Endodermal cell (in vitro differentiated cells): ENCODE measurements at regions not wholly inside any gene's neighbourhood (a gene's known extent, or its start where the extent isn't known, plus 50 kb on each side); places are given as distances from the start of the nearest gene placed in this dataset.

Source experiments
- DNase-seq: peaks from one replicate; pipeline ENCODE4 v3.0.0-alpha.2; 2017
- H3K27ac ChIP-seq: 2 replicates; pipeline ENCODE4 v1.5.1; 2013; ENCODE audit warnings: mild to moderate bottlenecking, low read depth, low read length, moderate library complexity
- H3K27me3 ChIP-seq: 2 replicates; pipeline ENCODE4 v1.6.1; 2013; ENCODE audit warnings: mild to moderate bottlenecking, low read length, moderate library complexity; ENCODE audit not compliant: insufficient read depth, control insufficient read depth, poor library complexity, severe bottlenecking
- H3K36me3 ChIP-seq: 2 replicates; pipeline ENCODE4 v1.7.0; 2013; ENCODE audit warnings: mild to moderate bottlenecking, low read length, moderate library complexity; ENCODE audit not compliant: control insufficient read depth, insufficient read depth
- H3K4me1 ChIP-seq: one replicate; pipeline ENCODE4 v1.7.0; 2013; ENCODE audit warnings: low read length; ENCODE audit not compliant: control insufficient read depth, insufficient read depth
- H3K4me3 ChIP-seq: 2 replicates; pipeline ENCODE4 v1.5.1; 2013; ENCODE audit warnings: mild to moderate bottlenecking, low read length, moderate library complexity
- H3K9ac ChIP-seq: 2 replicates; pipeline ENCODE4 v1.6.1; 2013; ENCODE audit warnings: mild to moderate bottlenecking, low read length, moderate library complexity; ENCODE audit not compliant: poor library complexity, severe bottlenecking; ENCODE audit errors: extremely low read depth
- H3K9me3 ChIP-seq: 2 replicates; pipeline ENCODE4 v1.6.1; 2013; ENCODE audit warnings: mild to moderate bottlenecking, low read length, moderate library complexity; ENCODE audit not compliant: control insufficient read depth
- H3K27ac Mint-ChIP-seq: 2 replicates; pipeline ENCODE4 v1.8.0; 2020; ENCODE audit warnings: mixed read lengths
- H3K27me3 Mint-ChIP-seq: 2 replicates; pipeline ENCODE4 v1.8.0; 2021; ENCODE audit warnings: mild to moderate bottlenecking, mixed read lengths; ENCODE audit not compliant: insufficient read depth
- H3K36me3 Mint-ChIP-seq: 2 replicates; pipeline ENCODE4 v1.8.0; 2020; ENCODE audit warnings: low read depth, mixed read lengths
- H3K4me1 Mint-ChIP-seq: 2 replicates; pipeline ENCODE4 v1.8.0; 2020; ENCODE audit warnings: mixed read lengths
- H3K4me3 Mint-ChIP-seq: 2 replicates; pipeline ENCODE4 v1.8.0; 2020; ENCODE audit warnings: mild to moderate bottlenecking, moderate library complexity, mixed read lengths
- H3K9me3 Mint-ChIP-seq: 2 replicates; pipeline ENCODE4 v1.8.0; 2020; ENCODE audit warnings: mild to moderate bottlenecking, mixed read lengths
- WGBS, 2 experiments: methylation state at CpG; one replicate each; pipeline versions ENCODE4 v1.1.5 to v1.1.7; 2013; ENCODE audit warnings: missing lambda C conversion rate in 2 of 2, mixed read lengths in 1 of 2; ENCODE audit not compliant: insufficient coverage in 1 of 2, insufficient read length in 1 of 2; 5-methylcytosine and 5-hydroxymethylcytosine counted together
- TF ChIP-seq, protein P1 (sequence below): fragments of 200-600 bp; sonication (generic); conservative IDR thresholded peaks from 2 replicates; pipeline ENCODE4 v1.5.0; 2021; ENCODE audit warnings: antibody characterized with exemption, mild to moderate bottlenecking

DNA sequence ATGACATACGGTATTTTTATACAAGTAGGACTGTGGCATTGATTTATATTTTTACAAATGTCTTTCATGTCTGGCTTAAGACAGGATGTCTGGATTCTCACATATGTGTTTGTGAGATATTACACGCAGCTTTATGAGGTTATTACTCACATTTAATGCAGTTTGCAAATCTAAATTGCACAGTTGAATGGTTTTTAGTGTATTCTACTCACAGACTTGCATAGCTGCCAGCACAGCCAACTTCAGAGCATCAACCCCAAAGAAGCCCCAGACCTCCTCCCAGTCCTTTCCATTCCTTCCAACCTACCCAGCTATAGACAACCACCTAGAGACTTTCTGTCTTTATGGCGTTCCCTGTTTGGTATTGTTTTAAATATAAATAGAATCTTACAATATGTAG, 193.8 kb upstream of the SHH start:
- no peak overlapping the region for H3K4me3 ChIP-seq
- H3K27me3 Mint-ChIP-seq = no peaks in the 10 kb centered on the region
- no peaks in the 10 kb centered on the region for H3K27me3 ChIP-seq
- no peaks in the 10 kb centered on the region for H3K36me3 ChIP-seq
- H3K9me3 ChIP-seq = no peaks in the 10 kb centered on the region
- H3K9ac ChIP-seq = no peak overlapping the region
- H3K27ac ChIP-seq = no peak overlapping the region
- H3K4me1 Mint-ChIP-seq = no peaks in the 10 kb centered on the region
- no peaks in the 10 kb centered on the region for H3K36me3 Mint-ChIP-seq
- no peak overlapping the region for H3K4me3 Mint-ChIP-seq
- peak; percentile 2 for DNase-seq
- 87 to 100% methylated on average over 1 to 2 of the region's 3 CpGs for WGBS, 2 experiments
- no peaks in the 10 kb centered on the region for H3K4me1 ChIP-seq
- no peaks in the 10 kb centered on the region for H3K9me3 Mint-ChIP-seq
- no peak overlapping the region for H3K27ac Mint-ChIP-seq
- TF ChIP-seq, protein P1, sequence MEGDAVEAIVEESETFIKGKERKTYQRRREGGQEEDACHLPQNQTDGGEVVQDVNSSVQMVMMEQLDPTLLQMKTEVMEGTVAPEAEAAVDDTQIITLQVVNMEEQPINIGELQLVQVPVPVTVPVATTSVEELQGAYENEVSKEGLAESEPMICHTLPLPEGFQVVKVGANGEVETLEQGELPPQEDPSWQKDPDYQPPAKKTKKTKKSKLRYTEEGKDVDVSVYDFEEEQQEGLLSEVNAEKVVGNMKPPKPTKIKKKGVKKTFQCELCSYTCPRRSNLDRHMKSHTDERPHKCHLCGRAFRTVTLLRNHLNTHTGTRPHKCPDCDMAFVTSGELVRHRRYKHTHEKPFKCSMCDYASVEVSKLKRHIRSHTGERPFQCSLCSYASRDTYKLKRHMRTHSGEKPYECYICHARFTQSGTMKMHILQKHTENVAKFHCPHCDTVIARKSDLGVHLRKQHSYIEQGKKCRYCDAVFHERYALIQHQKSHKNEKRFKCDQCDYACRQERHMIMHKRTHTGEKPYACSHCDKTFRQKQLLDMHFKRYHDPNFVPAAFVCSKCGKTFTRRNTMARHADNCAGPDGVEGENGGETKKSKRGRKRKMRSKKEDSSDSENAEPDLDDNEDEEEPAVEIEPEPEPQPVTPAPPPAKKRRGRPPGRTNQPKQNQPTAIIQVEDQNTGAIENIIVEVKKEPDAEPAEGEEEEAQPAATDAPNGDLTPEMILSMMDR = no peak

DNA sequence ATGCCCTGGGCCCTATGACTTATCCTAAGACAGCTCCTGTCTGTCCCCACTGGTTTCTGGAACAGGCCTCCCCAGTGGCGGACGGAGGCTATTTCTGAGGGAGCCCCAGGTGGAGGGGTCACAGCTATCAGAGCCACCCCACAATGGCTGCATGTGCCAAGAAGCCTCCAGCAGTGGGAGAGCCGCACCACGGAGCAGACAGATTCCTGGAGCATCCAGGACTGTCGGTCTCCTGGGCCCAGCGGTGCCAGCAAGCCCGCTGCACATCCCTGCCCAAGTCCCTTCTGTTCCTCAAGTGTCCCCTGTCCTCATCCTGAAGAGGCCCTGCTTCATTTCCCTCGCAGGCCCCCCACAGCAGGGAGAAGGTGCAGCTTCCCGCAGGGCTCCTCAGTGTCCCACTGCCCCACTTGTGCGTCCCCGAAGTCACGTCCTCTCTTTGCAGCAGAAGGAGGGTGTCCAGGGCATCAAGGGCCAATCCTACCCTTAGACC, 193.0 kb upstream of the SHH start:
- H3K4me3 ChIP-seq = no peak overlapping the region
- no peak overlapping the region for H3K27ac Mint-ChIP-seq
- TF ChIP-seq, protein P1 = no peak
- H3K4me1 Mint-ChIP-seq = no peaks in the 10 kb centered on the region
- no peaks in the 10 kb centered on the region for H3K36me3 ChIP-seq
- H3K4me3 Mint-ChIP-seq = no peak overlapping the region
- no peak overlapping the region for H3K27ac ChIP-seq
- no peaks in the 10 kb centered on the region for H3K36me3 Mint-ChIP-seq
- H3K4me1 ChIP-seq = no peaks in the 10 kb centered on the region
- WGBS, 2 experiments = 84 to 90% methylated on average over 2 to 12 of the region's 12 CpGs
- H3K27me3 ChIP-seq = no peaks in the 10 kb centered on the region
- no peaks in the 10 kb centered on the region for H3K9me3 Mint-ChIP-seq
- peak; percentile 26 for DNase-seq
- no peak overlapping the region for H3K9ac ChIP-seq
- H3K9me3 ChIP-seq = no peaks in the 10 kb centered on the region
- no peaks in the 10 kb centered on the region for H3K27me3 Mint-ChIP-seq

DNA sequence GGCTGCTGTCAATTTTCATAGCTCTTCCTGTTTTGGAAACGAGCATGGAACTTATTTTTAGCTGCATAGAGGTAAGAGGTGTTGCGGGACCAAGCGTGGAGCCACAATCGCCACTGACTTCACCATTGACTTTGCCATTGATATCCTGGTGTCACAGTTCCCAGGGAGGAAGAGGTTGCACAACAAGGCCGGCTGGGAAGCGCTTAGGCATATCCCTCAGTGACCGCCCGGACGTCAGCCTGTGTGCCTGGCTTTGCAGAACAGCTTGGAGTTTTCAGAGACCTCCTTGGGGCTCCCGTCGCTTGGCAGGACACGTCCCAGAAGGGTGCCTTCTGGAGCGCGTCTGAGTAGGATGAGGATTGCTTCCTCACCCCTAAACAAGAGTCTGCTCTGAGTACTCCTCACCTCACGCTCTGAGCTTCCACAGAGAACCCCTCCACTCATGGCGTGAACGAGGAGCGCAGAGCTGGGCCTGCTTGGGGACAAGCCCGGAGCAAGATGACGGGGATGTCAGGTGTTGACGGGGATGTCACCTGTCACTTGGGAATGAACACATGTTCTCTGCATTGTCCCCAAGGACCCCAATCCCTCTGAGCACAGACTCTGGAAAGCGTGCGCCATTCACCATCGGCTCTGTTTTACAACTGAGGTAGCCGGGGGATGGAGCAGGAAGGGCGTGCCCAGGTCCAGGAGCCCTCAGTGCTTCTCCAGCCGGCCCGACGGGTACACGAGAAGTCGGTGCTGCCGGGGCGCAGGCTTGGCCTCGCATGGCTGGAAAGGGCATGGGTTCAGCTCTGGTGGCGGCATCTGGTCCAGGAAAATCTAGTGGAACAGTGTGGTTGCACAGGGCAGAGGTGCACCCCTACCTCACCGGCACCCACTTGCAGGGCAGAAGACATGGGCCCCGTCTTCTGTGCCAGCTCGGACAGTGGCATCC, 192.3 kb upstream of the SHH start:
- TF ChIP-seq, protein P1 = no peak
- no peak overlapping the region for H3K27ac Mint-ChIP-seq
- DNase-seq = peak; percentile 34

More for the DNA sequence above, 192.3 kb upstream of the SHH start:
- WGBS, 2 experiments = 93 to 94% methylated on average over 33 to 38 of the region's 38 CpGs
- H3K9ac ChIP-seq = no peak overlapping the region
- no peak overlapping the region for H3K4me3 ChIP-seq
- H3K36me3 Mint-ChIP-seq = no peaks in the 10 kb centered on the region
- H3K27me3 Mint-ChIP-seq = no peaks in the 10 kb centered on the region
- H3K36me3 ChIP-seq = no peaks in the 10 kb centered on the region
- no peaks in the 10 kb centered on the region for H3K27me3 ChIP-seq
- H3K4me1 ChIP-seq = no peaks in the 10 kb centered on the region
- no peak overlapping the region for H3K27ac ChIP-seq
- H3K9me3 ChIP-seq = no peaks in the 10 kb centered on the region
- no peak overlapping the region for H3K4me3 Mint-ChIP-seq
- no peaks in the 10 kb centered on the region for H3K9me3 Mint-ChIP-seq
- no peaks in the 10 kb centered on the region for H3K4me1 Mint-ChIP-seq
